ENCODE measurements at regions not wholly inside any gene's neighbourhood (a gene's known extent, or its start where the extent isn't known, plus 50 kb on each side); places are given as distances from the start of the nearest gene placed in this dataset.
"Not testable (repeated sequence)": the region's sequence is repeated elsewhere in the genome, so short reads cannot be mapped to it uniquely, and the experiment has no call there.

DNA sequence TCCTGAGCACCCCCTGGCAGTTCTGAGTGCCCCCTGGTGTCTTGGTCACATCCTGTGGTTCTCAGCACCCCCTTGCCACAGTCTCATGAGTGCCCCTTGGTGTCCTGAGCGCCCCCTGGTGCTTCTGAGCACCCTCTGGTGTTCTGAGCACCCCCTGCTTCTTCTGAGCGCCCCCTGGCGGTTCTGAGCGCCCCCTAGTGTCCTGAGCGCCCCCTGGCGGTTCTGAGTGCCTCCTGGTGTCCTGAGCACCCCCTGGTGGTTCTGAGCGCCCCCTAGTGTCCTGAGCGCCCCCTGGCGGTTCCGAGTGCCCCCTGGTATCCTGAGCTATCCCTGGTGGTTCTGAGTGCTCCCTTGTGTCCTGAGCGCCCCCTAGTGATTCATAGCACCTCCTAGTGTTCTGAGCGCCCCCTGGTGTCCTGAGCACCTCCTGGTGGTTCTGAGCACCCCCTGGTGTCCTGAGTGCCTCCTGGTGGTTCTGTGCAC, 473.7 kb downstream of the TMEM121 start:
- peak; percentile 85 for DNase-seq (ENCODE audit: low spot score)

DNA sequence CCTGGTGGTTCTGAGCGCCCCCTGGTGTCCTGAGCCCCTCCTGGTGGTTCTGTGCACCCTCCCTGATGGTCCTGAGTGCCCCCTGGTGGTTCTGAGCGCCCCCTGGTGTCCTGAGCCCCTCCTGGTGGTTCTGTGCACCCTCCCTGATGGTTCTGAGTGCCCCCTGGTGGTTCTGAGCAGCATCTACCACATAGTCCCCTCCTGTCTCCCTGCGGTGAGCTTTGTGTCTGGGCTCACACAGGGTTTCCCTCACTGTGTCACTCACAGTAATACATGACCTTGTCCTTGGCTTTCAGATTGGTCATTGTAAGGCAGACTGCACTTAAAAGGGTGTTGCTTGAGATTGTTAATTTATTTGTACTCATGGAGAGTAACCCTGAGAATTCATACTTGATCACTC, 474.9 kb downstream of the TMEM121 start:
- DNase-seq (ENCODE audit: low spot score), result peak; percentile 55

DNA sequence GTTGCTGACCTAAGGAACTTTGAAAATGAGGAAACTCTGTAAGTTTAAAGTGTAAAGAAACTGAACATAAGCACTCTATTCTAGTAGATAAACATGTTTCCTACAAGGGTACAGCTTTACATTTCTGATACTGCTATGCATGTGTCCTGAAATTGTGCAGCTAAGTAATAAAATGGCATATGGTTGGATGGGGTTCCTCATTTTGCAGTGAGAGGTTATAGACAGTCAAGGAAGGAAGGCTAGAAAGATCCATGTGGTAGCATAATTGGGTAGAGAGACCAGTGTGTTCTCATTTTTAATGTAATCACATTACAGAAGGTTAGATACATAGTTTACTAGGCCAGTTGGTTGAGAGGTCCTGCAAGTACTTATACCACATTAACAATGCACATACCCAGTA, 477.0 kb downstream of the TMEM121 start:
- no peak for DNase-seq (ENCODE audit: low spot score)

DNA sequence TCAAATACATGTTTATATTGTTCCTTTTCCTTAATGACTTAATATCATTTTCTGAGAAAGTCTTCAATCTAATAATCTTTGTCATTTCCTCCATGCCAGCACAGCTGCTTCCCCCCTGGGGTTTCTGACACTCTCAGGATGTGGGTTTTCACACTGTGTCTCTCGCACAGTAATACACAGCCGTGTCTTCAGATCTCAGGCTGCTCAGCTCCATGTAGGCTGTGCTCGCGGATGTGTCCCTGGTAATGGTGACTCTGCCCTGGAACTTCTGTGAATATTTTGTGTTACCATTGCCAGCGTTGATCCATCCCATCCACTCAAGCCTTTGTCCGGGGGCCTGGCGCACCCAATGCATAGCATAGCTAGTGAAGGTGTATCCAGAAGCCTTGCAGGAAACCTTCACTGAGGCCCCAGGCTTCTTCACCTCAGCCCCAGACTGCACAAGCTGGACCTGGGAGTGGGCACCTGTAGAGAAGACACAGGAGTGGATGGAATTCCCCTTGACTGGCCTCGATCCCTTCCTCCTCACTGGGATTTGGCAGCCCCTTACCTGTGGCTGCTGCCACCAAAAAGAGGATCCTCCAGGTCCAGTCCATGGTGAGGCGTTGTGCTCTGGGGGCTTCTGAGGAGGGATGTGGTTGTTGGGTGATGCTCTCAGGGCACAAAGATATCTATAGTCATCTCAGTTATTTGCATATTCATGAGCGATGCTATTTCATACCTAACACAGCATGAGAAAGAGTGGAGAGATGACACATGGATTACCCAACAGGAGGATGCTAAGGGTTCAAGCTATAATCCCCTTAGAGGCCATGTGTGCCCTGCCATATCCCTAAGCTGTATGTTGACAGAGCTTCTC, 478.8 kb downstream of the TMEM121 start:
- peak; percentile 89 for DNase-seq (ENCODE audit: low spot score)

DNA sequence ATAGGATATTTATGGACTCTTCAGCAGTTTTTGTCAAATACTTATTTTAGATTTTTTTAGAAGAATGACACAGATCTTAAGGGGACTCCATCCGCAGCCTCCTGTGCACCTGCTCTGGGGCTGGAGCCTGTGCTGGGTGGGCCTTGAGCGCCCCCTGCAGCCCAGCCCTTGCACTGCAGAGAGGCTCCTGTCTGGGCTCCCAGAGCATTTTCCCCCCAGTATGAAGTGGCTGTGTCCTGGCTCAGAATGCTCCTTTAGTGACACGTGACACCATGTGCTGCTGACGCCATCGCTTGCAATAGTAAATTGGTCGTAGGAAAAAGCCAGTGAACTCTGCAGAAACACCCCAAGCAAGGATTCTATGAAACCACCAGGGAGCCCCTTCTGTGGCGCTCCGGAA, 479.7 kb downstream of the TMEM121 start:
- peak; percentile 69 for DNase-seq (ENCODE audit: low spot score)

DNA sequence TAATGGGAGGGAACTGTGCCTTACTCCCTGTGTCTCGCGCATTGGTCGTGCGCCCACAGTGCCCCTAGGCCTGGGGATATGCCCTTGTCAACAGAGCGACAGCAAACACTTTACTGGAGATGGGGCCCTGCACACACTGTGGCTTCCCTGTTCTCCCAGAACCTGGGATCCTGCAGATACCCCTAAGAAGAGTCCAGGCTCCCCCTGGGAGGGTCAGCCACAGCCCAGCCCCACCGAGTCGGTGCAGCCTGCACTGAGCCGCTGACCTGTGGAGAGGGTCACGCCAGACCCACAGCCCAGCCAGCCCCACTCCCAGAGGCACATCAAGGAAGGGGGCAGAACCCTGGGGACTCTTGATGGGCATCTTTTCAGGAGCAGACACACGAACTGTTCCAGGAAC, 480.3 kb downstream of the TMEM121 start:
- DNase-seq (ENCODE audit: low spot score), result not testable (repeated sequence)

DNA sequence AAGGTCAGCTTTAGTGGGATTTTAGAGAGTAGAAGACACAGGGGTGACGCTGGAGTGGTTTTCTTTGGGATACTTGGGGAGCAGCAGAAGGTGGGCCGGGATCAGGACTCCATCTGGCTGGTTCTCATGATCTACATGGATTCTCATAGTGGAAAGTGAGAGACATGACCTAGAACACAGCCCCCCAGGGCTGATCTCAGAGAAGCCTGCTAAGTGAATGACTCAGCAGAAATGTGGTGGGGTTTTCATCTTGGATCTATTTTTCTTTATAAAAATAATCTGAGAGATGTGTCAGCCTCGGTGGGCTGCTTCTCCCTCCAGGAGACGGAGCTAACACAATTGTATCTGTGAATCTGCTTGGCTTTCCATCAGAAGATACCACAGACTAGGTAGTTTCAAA, 484.4 kb downstream of the TMEM121 start:
- DNase-seq (ENCODE audit: low spot score), result no peak

DNA sequence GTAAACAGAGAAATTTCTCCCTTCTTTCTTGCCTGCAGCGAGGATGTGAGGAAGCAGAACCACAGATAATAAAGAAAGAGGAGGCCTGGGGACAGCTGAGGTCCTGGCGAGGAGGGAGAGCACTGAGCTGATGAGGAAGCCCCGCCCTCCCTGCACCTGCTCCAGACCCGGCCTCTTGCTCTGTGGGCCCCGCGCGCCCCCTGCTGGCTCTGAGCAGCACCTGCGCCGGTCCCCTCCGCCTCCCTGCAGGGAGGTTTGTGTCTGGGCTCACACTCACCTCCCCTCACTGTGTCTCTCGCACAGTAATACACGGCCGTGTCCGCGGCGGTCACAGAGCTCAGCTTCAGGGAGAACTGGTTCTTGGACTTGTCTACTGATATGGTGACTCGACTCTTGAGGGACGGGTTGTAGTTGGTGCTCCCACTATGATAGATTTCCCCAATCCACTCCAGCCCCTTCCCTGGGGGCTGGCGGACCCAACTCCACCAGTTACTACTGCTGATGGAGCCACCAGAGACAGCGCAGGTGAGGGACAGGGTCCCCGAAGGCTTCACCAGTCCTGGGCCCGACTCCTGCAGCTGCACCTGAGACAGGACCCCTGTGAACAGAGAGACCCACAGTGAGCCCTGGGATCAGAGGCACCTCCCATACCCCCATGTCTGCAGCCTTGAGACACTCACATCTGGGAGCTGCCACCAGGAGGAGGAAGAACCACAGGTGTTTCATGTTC, 485.4 kb downstream of the TMEM121 start:
- peak; percentile 93 for DNase-seq (ENCODE audit: low spot score)

DNA sequence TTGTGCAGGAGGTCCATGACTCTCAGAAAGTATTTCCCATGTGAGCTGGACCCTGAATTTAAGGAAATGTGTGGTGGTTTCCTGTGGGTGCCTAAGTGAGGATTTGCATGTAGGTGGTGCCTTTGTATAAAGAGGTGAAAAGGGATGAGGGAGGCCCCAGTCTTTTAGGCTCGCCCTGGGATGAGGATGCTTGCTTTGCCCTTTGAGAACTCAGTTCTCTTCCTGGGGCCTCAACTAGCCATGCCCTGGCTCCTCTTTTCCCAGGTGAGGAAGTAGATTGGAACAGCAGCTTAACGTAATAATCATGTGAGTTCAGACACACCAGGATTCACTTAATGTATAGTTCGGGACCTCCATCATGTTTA, 486.0 kb downstream of the TMEM121 start:
- DNase-seq (ENCODE audit: low spot score), result not testable (repeated sequence)

DNA sequence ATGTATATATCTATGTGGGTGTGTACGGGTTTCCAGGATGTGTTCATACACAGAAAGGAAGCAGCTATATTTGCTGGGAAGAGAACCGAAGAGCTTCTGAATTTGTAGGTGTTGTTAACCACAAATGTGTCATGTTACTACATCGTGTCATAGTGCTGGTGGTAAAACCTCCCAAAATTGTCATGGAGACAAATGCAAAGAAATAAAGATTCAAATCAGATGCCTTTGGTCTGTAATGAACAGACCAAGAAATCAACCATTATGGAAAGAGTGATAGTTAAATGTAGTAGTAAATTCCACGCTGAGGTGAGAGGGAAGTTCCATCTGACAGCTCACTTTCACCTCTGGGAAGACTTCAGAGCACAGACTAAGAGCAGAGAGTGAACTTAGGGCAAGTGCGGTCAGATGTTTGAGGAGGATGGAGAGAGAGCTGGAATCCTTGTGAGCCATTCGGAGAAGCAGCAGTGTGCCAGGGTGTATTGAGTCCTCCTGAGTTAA, 487.5 kb downstream of the TMEM121 start:
- DNase-seq (ENCODE audit: low spot score), result peak; percentile 78

DNA sequence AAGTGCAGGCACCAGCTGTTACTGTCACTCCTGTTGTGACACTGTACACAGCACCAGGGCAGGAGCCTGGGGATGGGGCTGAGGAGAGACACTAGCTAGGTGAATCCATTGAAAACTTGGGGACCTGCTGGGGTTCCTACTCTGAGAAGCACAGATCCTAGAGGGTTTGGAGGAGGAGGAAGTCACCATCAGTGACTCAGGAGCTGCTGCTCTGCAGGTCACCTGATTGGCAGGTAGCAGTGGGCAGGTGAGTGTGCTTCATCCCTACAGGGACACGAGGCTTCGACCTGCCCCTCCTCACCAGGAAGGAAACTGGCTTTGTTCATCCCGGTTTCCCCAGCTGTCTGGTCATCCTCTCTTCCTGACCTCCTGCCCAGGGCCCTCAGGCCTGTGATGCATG, 491.6 kb downstream of the TMEM121 start:
- not testable (repeated sequence) for DNase-seq (ENCODE audit: low spot score)

DNA sequence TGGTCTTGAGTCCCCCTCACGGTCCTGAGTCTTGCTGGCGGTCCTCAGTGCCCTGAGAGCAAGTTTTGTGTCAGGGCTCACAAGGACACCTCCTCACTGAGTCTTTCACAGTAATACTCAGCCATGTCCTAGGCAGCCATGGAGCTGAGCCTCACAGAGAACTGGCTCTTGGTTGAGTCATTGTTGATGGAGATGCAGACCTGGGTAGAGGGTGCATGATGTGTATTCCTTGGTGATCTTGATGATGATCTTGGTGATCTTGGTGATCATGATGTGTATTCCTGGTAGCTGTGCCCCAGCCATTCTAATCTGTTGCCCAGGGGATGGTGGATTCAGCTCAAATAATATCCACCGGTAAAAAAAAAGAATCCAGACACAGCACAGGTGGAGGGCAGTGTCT, 495.4 kb downstream of the TMEM121 start:
- DNase-seq (ENCODE audit: low spot score), result no peak

DNA sequence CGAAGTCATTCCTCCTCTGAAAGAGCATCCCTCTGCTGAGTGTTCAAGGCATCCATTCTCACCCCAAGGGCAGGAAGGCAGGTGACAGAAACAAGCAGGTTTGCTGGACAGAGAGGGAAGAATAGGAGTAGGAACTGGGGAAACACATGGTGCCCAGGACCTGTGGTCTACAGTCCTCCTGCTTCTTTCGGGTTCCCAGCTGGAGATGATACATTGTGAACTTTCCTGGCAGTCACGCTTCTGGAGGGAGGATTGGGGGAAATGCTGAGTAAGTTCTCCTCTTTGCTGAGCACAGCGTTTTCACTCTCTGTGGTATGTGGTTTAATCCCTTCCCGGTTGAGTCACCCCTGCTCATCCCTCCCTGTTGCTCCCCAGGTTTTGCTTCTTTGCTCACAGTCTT, 496.3 kb downstream of the TMEM121 start:
- DNase-seq (ENCODE audit: low spot score), result peak; percentile 75

DNA sequence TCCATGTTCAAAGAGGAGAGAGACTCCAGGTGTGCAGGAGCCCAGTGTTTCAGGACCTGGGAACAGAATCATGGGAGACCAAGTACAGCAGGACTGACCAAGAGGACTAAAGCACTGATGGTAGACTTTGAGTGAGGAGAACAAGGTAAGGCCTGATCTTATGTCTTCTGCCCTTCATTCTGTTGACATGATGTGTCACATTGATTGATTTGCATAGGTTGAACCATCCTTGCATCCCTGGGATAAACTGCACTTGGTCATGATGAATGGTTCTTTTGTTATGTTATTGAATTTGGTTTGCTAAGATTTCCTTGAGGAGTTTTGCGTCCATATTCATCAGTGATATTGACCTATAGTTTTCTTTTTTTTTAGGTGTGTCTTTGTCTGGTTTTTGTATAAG, 497.0 kb downstream of the TMEM121 start:
- DNase-seq (ENCODE audit: low spot score), result no peak

DNA sequence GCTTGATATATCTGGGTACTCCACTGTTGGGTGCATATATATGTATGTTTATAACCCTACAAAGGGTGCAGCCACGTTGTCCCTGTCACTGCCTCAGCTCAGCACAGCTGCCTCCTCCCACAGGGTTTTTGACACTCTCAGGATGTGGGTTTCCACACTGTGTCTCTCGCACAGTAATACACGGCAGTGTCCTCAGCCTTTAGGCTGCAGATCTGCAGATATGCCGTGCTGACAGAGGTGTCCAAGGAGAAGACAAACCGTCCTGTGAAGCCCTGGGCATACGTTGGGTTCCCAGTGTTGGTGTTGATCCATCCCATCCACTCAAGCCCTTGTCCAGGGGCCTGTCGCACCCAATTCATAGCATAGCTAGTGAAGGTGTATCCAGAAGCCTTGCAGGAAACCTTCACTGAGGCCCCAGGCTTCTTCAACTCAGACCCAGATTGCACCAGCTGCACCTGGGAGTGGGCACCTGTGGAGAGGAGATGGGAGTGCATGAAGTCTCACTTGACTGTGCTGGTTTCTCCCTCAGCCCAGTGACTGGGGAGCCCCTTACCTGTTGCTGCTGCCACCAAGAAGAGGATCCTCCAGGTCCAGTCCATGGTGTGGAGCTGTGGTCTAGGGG, 498.7 kb downstream of the TMEM121 start:
- DNase-seq (ENCODE audit: low spot score), result peak; percentile 71

DNA sequence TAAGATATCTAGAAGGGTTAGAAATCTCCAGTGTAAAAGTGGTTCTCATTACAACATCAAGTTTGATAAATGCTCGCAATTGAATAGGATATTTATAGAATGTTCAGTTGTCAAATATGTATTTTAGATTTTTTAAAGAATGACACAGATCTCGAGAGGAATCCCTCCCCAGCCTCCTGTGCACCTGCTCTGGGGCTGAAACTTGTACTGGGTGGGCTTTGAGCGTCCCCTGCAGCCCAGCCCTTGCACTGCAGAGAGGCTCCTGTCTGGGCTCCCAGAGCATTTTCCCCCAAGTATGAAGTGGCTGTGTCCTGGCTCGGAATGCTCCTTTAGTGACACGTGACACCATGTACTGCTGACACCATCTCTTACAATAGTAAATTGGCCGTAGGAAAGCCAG, 499.6 kb downstream of the TMEM121 start:
- no peak for DNase-seq (ENCODE audit: low spot score)

DNA sequence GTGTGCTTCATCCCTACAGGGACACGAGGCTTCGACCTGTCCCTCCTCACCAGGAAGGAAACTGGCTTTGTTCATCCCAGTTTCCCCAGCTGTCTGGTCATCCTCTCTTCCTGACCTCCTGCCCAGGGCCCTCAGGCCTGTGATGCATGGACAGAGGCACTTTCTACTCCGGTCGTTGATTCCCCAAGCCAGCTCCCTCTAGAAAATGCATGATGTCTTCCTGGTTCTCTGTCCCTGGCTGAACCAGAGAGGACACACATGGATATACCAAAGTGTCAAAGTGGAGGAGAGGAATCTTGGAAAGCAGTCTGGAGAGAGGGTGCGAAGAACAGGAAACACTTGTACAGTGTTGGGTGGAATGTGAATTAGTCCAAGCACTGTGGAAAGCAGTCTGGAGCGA, 501.4 kb downstream of the TMEM121 start:
- not testable (repeated sequence) for DNase-seq (ENCODE audit: low spot score)

DNA sequence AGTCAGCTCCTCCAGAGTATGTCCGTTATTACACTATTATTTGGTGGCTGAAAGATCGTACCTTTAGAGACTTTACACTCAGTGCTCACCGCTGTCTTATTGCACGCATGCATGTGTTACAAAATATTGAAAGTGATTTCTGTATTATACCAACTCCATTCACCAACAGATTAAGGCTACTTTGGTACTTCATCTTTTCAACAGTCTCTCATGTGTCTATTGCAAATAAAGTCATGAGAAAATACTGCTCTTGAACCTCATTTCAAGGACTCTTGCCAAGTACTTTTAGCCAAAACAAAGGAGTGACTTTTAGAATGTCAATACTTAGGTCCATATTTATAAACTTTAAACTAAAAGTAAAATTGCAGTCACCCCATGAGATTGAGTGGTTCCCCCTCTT, 503.6 kb downstream of the TMEM121 start:
- no peak for DNase-seq (ENCODE audit: low spot score)

DNA sequence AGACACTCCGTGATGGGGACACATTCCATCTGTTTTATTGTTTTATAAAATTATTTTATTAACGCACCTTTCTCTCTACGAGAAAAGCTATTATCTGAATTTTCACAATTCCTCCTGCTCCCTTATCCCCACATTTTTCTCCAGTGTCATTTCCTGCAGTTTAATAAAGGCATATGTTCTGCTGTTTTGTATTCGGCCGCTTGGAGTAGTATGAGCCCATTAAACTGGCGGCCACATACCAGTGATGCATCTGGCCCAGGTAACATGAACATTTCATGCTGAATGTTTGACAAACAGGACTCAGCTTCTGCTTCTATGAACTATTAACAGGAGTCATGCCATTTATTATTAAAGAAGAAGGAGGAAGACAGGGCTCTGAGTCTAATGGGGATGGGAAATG, 511.0 kb downstream of the TMEM121 start:
- no peak for DNase-seq (ENCODE audit: low spot score)

DNA sequence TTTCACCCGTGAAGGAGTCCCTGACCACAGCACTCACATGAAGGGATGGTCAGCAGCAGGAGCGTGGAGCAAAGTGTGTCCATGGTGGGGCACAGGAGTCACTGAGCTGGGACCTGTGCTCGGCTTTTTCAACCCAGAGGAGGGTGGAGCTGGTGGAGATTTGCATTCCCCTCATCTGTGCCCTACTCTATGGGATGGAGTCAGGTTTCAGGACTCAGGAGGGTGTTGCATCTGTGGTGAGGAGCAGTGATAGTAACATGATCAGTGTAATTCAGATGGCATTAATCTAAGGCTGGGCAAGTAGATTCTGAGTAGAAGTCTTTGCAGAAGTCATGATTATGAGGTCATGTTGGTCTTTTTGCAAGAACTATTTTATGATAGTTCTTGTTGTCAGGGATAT, 511.9 kb downstream of the TMEM121 start:
- no peak for DNase-seq (ENCODE audit: low spot score)

DNA sequence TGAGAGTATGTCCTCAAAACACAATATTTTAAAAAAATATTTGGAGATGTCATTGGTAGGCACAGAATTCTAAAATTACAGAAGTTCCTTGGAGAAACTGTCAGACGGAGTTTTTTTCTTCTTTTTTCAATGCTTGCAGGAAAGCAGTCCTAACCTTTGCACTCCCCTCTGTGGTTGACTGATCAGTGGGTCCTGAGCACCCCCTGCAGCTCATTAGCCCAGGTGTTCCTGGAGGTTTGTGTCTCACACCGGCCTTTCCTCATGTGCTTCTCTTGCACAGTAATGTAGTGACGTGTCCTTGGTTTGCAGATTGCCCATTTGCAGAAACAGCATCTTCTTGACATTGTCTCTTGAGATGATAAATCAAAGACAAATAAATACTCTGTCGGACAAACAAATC, 513.0 kb downstream of the TMEM121 start:
- DNase-seq (ENCODE audit: low spot score), result peak; percentile 77

DNA sequence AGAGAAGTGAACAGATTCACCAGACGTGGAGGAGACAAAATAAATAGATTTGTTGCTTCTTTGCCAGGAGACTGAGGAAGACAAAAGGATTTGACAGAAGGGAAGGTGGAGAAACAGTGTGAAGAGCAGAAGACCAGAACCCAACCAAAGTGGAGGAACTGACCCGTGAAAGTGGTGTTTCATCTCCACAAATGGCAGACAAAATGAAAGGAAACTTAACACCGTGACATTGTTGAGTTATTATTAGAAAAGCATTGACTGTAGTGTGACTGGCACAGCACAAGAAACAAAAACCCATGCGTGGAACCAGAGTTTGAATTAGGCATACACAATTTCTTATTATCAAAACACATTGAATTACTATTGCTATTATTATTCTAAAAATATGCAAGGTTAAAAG, 518.1 kb downstream of the TMEM121 start:
- DNase-seq (ENCODE audit: low spot score), result no peak
